ENCODE measurements at regions not wholly inside any gene's neighbourhood (a gene's known extent, or its start where the extent isn't known, plus 50 kb on each side); places are given as distances from the start of the nearest gene placed in this dataset.

GRCh38 chr5:57955511-57955910 lies 472.9 kb upstream of the ACTBL2 start:
- TF ChIP-seq MAX (IDR thresholded peaks at IDR 0.05; ENCODE audit: low read depth) (no peak), GATA2 (CRISPR knock-in tag; IDR thresholded peaks at IDR 0.05) (no peak), USF1 (IDR thresholded peaks at IDR 0.05; ENCODE audit: borderline replicate concordance, low read depth) (no peak)
